ENCODE measurements at regions not wholly inside any gene's neighbourhood (a gene's known extent, or its start where the extent isn't known, plus 50 kb on each side); places are given as distances from the start of the nearest gene placed in this dataset.

GRCh38 chr4:156481845-156482244, 489.8 kb downstream of the PDGFC start:
- TF ChIP-seq CTCF (conservative IDR thresholded peaks at IDR 0.05) (no peak), EZH2 (IDR thresholded peaks at IDR 0.05; ENCODE audit: low read depth) (no peak)
